Adrenal gland (tissue), 5 donors: ENCODE measurements at regions not wholly inside any gene's neighbourhood (a gene's known extent, or its start where the extent isn't known, plus 50 kb on each side); places are given as distances from the start of the nearest gene placed in this dataset.

Source experiments
- POLR2A ChIP-seq, 2 donors: fragments of 450-650 bp; IDR thresholded peaks; one replicate each; pipeline ENCODE4 v1.6.1; 2017; ENCODE audit warnings: antibody characterized with exemption in 2 of 2, mild to moderate bottlenecking in 2 of 2, moderate library complexity in 1 of 2
- TF ChIP-seq, protein P1 (sequence below), 6 experiments: fragments of 450-650 bp in 4 of 6; fragments of 200-600 bp in 2 of 6; sonication (generic) in 1 of 6; IDR thresholded peaks; 1 replicate in 5 of 6; 2 replicates in 1 of 6; pipeline versions ENCODE4 v1.5.1 to v1.8.0; 2016 to 2021; ENCODE audit warnings: antibody characterized with exemption in 6 of 6, mild to moderate bottlenecking in 2 of 6, moderate library complexity in 1 of 6
- donor health status: DM: no; HTN: no; CAD: no.

DNA sequence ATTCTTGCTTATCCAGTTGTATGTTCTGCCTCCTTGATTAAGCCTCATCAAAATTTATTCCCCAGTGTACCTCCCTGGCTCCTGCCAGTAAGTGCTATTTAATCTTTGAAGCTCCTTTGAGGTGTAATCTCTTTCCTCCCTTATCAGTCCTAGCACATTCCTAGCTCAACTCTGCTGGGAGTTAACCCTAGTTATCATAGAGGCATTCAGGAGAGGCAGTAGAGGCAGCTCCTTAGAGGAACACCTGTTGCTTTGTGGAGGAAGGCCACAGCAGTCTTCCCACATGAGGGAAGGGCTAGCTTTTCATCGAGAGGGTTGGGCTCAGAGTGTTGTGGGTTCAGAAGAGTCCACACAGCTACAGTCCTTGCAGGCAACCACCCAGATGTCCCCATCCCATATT, 182.4 kb upstream of the ARID2 start:
- TF ChIP-seq, protein P1, sequence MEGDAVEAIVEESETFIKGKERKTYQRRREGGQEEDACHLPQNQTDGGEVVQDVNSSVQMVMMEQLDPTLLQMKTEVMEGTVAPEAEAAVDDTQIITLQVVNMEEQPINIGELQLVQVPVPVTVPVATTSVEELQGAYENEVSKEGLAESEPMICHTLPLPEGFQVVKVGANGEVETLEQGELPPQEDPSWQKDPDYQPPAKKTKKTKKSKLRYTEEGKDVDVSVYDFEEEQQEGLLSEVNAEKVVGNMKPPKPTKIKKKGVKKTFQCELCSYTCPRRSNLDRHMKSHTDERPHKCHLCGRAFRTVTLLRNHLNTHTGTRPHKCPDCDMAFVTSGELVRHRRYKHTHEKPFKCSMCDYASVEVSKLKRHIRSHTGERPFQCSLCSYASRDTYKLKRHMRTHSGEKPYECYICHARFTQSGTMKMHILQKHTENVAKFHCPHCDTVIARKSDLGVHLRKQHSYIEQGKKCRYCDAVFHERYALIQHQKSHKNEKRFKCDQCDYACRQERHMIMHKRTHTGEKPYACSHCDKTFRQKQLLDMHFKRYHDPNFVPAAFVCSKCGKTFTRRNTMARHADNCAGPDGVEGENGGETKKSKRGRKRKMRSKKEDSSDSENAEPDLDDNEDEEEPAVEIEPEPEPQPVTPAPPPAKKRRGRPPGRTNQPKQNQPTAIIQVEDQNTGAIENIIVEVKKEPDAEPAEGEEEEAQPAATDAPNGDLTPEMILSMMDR (IDR thresholded peaks at IDR 0.05), result no peak
- no peak for TF ChIP-seq POLR2A (IDR thresholded peaks at IDR 0.05)
